ENCODE measurements at regions not wholly inside any gene's neighbourhood (a gene's known extent, or its start where the extent isn't known, plus 50 kb on each side); places are given as distances from the start of the nearest gene placed in this dataset.

DNA sequence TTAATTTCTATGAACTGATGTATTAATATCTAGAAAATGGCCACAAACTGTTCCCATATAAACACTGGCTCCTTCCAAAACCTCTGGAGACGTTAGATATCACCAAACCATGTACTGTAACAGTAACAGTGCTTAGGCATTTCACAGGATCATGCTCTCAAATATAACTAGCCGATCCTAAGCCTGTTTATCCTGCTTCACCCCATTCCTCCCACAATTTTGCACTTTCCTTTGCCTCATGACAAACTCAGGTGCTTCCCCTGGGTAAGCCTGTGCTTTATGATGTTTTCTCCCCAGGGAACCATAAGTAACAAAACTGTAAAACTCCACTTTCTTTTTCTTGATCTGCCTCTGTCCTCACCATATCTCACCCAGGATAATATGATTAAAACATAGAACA lies 452.3 kb downstream of the PLA2G4A start:
- no peak for TF ChIP-seq CTCF (IDR thresholded peaks at IDR 0.05)
- DNase-seq: no peak
- Mint-ChIP-seq H3K4me1 (no peaks in the 10 kb centered on the region), H3K9me3 (peaks cover 1% of the 10 kb centered on the region), H3K27me3 (ENCODE audit: low read depth, poor library complexity) (no peaks in the 10 kb centered on the region), H3K27ac (no peak overlapping the region), H3K36me3 (ENCODE audit: low read depth) (no peaks in the 10 kb centered on the region), H3K4me3 (no peak overlapping the region)

GRCh38 chr1:187283984-187284383 lies 455.2 kb downstream of the PLA2G4A start:
- TF ChIP-seq CTCF (IDR thresholded peaks at IDR 0.05): no peak
- H3K4me3 Mint-ChIP-seq: no peak overlapping the region
- H3K4me1 Mint-ChIP-seq: no peaks in the 10 kb centered on the region
- no peaks in the 10 kb centered on the region for H3K36me3 Mint-ChIP-seq (ENCODE audit: low read depth)
- H3K27ac Mint-ChIP-seq: no peak overlapping the region
- H3K9me3 Mint-ChIP-seq: peaks cover 6% of the 10 kb centered on the region
- H3K27me3 Mint-ChIP-seq (ENCODE audit: low read depth, poor library complexity): no peaks in the 10 kb centered on the region
- DNase-seq: no peak

- no peaks in the 10 kb centered on the region for H3K36me3 Mint-ChIP-seq (ENCODE audit: low read depth)
- H3K27ac Mint-ChIP-seq: no peak overlapping the region
Observed at GRCh38 chr1:187294421-187295201, 465.9 kb downstream of the PLA2G4A start.

GRCh38 chr1:187300081-187300480 lies 471.3 kb downstream of the PLA2G4A start:
- no peaks in the 10 kb centered on the region for H3K9me3 Mint-ChIP-seq
- H3K27me3 Mint-ChIP-seq (ENCODE audit: low read depth, poor library complexity): no peaks in the 10 kb centered on the region
- H3K36me3 Mint-ChIP-seq (ENCODE audit: low read depth): no peaks in the 10 kb centered on the region
- DNase-seq: no peak
- H3K4me1 Mint-ChIP-seq: no peaks in the 10 kb centered on the region
- H3K27ac Mint-ChIP-seq: no peak overlapping the region
- no peak overlapping the region for H3K4me3 Mint-ChIP-seq
- TF ChIP-seq CTCF (IDR thresholded peaks at IDR 0.05): no peak

More at GRCh38 chr1:187294421-187295201, 465.9 kb downstream of the PLA2G4A start:
- no peaks in the 10 kb centered on the region for H3K4me1 Mint-ChIP-seq
- TF ChIP-seq CTCF (IDR thresholded peaks at IDR 0.05): no peak
- H3K4me3 Mint-ChIP-seq: no peak overlapping the region
- H3K9me3 Mint-ChIP-seq: no peaks in the 10 kb centered on the region
- DNase-seq: no peak
- no peaks in the 10 kb centered on the region for H3K27me3 Mint-ChIP-seq (ENCODE audit: low read depth, poor library complexity)

GRCh38 chr1:187306710-187307415 lies 478.1 kb downstream of the PLA2G4A start:
- no peak overlapping the region for H3K27ac Mint-ChIP-seq
- no peak for TF ChIP-seq CTCF (IDR thresholded peaks at IDR 0.05)
- no peaks in the 10 kb centered on the region for H3K27me3 Mint-ChIP-seq (ENCODE audit: low read depth, poor library complexity)

More at GRCh38 chr1:187306710-187307415, 478.1 kb downstream of the PLA2G4A start:
- Mint-ChIP-seq H3K36me3 (ENCODE audit: low read depth) (no peaks in the 10 kb centered on the region), H3K9me3 (no peaks in the 10 kb centered on the region), H3K4me3 (no peak overlapping the region), H3K4me1 (no peaks in the 10 kb centered on the region)
- DNase-seq: no peak

Measured in nephron progenitor cell (in vitro differentiated cells).